ENCODE measurements at regions not wholly inside any gene's neighbourhood (a gene's known extent, or its start where the extent isn't known, plus 50 kb on each side); places are given as distances from the start of the nearest gene placed in this dataset.

- no peak for TF ChIP-seq CTCF (IDR thresholded peaks at IDR 0.05)
- H3K9me3 Mint-ChIP-seq = peaks cover 0 to 21% (median 4%) of the 10 kb centered on the region in 7 donors
- Histone ChIP-seq H3K9me3 (replicated peaks in 1 of 2; ENCODE audit: control insufficient read depth in 1 of 2, insufficient read depth in 1 of 2, low read length in 2 of 2) (peaks cover 0 to 4% of the 10 kb centered on the region in 2 donors), H3K9ac (ENCODE audit: insufficient read depth, low read length, poor library complexity, severe bottlenecking) (no peak overlapping the region), H3K4me2 (replicated peaks; ENCODE audit: extremely low read depth, low read length, poor library complexity, severe bottlenecking) (no peak overlapping the region), H3K4me3 (replicated peaks in 1 of 3; ENCODE audit: low read depth in 2 of 3, low read length in 3 of 3) (no peak overlapping the region), H3K27me3 (ENCODE audit: control insufficient read depth in 2 of 2, insufficient read depth in 2 of 2, low read length in 2 of 2) (no peaks in the 10 kb centered on the region), H3K79me2 (ENCODE audit: insufficient read depth, low read length) (no peaks in the 10 kb centered on the region), H3K4me1 (ENCODE audit: control insufficient read depth in 1 of 2, insufficient read depth in 2 of 2, low read length in 2 of 2) (peaks cover 0 to 5% of the 10 kb centered on the region in 2 donors), H3K27ac (ENCODE audit: low read depth in 1 of 2, low read length in 2 of 2) (no peak overlapping the region), H3K36me3 (replicated peaks in 1 of 2; ENCODE audit: control insufficient read depth in 1 of 2, insufficient read depth in 2 of 2, low read length in 2 of 2) (no peaks in the 10 kb centered on the region), H2AFZ (ENCODE audit: insufficient read depth, low read depth, low read length, poor library complexity, severe bottlenecking) (no peak overlapping the region), H4K20me1 (ENCODE audit: insufficient read depth, low read length) (no peaks in the 10 kb centered on the region)
- no peaks in the 10 kb centered on the region for H3K36me3 Mint-ChIP-seq
- peaks cover 0 to 9% (median 0%) of the 10 kb centered on the region in 3 donors for H3K27me3 Mint-ChIP-seq (ENCODE audit: low read depth in 3 of 3)
- H3K27ac Mint-ChIP-seq = peak overlapping the region in 1 of 7 donors; percentile 24
- H3K4me3 Mint-ChIP-seq = no peak overlapping the region
- intact Hi-C loops (cut with micrococcal nuclease) = no loop called here
- DNase-seq = no peak
- 95% methylated on average over 4 of the region's 4 CpGs for WGBS (ENCODE audit: insufficient coverage)
- no peaks in the 10 kb centered on the region for H3K4me1 Mint-ChIP-seq
These were observed 113.4 kb downstream of the NRN1 start for GRCh38 chr6:5893295-5893694.

- TF ChIP-seq CTCF (IDR thresholded peaks at IDR 0.05) = no peak
- DNase-seq = no peak
- H3K36me3 Mint-ChIP-seq = no peaks in the 10 kb centered on the region
- peak overlapping the region; percentile 39 for H3K4me2 ChIP-seq (replicated peaks; ENCODE audit: extremely low read depth, low read length, poor library complexity, severe bottlenecking)
- intact Hi-C loops (cut with micrococcal nuclease) = no loop called here
- H4K20me1 ChIP-seq (ENCODE audit: insufficient read depth, low read length) = no peaks in the 10 kb centered on the region
- H3K9ac ChIP-seq (ENCODE audit: insufficient read depth, low read length, poor library complexity, severe bottlenecking) = no peak overlapping the region
- peaks cover 0 to 5% of the 10 kb centered on the region in 2 donors for H3K4me1 ChIP-seq (ENCODE audit: control insufficient read depth in 1 of 2, insufficient read depth in 2 of 2, low read length in 2 of 2)
- 100% methylated on average over 2 of the region's 6 CpGs for WGBS (ENCODE audit: insufficient coverage)
- no peak overlapping the region for H3K27ac ChIP-seq (ENCODE audit: low read depth in 1 of 2, low read length in 2 of 2)
- no peaks in the 10 kb centered on the region for H3K4me1 Mint-ChIP-seq
- H3K79me2 ChIP-seq (ENCODE audit: insufficient read depth, low read length) = no peaks in the 10 kb centered on the region
- no peaks in the 10 kb centered on the region for H3K27me3 ChIP-seq (ENCODE audit: control insufficient read depth in 2 of 2, insufficient read depth in 2 of 2, low read length in 2 of 2)
- peak overlapping the region; percentile 56 for H2AFZ ChIP-seq (ENCODE audit: insufficient read depth, low read depth, low read length, poor library complexity, severe bottlenecking)
- H3K4me3 ChIP-seq (replicated peaks in 1 of 3; ENCODE audit: low read depth in 2 of 3, low read length in 3 of 3) = peak overlapping the region in 1 of 3 experiments; percentile 32
- no peak overlapping the region for H3K4me3 Mint-ChIP-seq
- H3K36me3 ChIP-seq (replicated peaks in 1 of 2; ENCODE audit: control insufficient read depth in 1 of 2, insufficient read depth in 2 of 2, low read length in 2 of 2) = no peaks in the 10 kb centered on the region
- peaks cover 0 to 4% of the 10 kb centered on the region in 2 donors for H3K9me3 ChIP-seq (replicated peaks in 1 of 2; ENCODE audit: control insufficient read depth in 1 of 2, insufficient read depth in 1 of 2, low read length in 2 of 2)
- H3K27ac Mint-ChIP-seq = no peak overlapping the region
- H3K9me3 Mint-ChIP-seq = peaks cover 0 to 21% (median 4%) of the 10 kb centered on the region in 7 donors
- H3K27me3 Mint-ChIP-seq (ENCODE audit: low read depth in 3 of 3) = peaks cover 0 to 9% (median 0%) of the 10 kb centered on the region in 3 donors
These were observed 114.1 kb downstream of the NRN1 start for GRCh38 chr6:5892669-5893068.

All from CD14-positive monocyte (primary cell).